Kidney (tissue), 13 donors: ENCODE measurements at regions not wholly inside any gene's neighbourhood (a gene's known extent, or its start where the extent isn't known, plus 50 kb on each side); places are given as distances from the start of the nearest gene placed in this dataset.
"Not testable (repeated sequence)": the region's sequence is repeated elsewhere in the genome, so short reads cannot be mapped to it uniquely, and the experiment has no call there.

ENCODE experiments used
- DNase-seq, 5 donors: peaks; one replicate each; pipeline ENCODE4 v3.0.0-alpha.2; 2013 to 2020
- FAIRE-seq: peaks from 2 replicates; lab custom pipeline; 2012; peaks lifted over from hg19 to GRCh38; lab: Jason Lieb, UNC
- H3K27ac ChIP-seq, 2 donors: one replicate each; pipeline ENCODE4 v1.7.0; 2013; ENCODE audit warnings: low read depth in 2 of 2, low read length in 2 of 2, inconsistent platforms in 1 of 2
- H3K27me3 ChIP-seq: one replicate; pipeline ENCODE4 v1.7.1; 2013; ENCODE audit warnings: low read length, inconsistent platforms; ENCODE audit not compliant: control insufficient read depth, insufficient read depth
- H3K36me3 ChIP-seq, 3 donors: one replicate each; pipeline versions ENCODE4 v1.7.0 to v1.7.1; 2013; ENCODE audit warnings: low read length in 3 of 3, control low read depth in 1 of 3, inconsistent platforms in 1 of 3; ENCODE audit not compliant: insufficient read depth in 3 of 3, control insufficient read depth in 2 of 3
- H3K4me1 ChIP-seq, 3 donors: one replicate each; pipeline versions ENCODE4 v1.7.0 to v1.7.1; 2013; ENCODE audit warnings: low read length in 3 of 3, inconsistent platforms in 1 of 3, low read depth in 1 of 3; ENCODE audit not compliant: control insufficient read depth in 2 of 3, insufficient read depth in 2 of 3
- H3K4me3 ChIP-seq, 3 donors: one replicate each; pipeline versions ENCODE4 v1.7.0 to v1.8.1; 2013; ENCODE audit warnings: low read length in 3 of 3, control low read depth in 1 of 3, inconsistent platforms in 1 of 3
- H3K9ac ChIP-seq, 3 donors: one replicate each; pipeline versions ENCODE4 v1.7.0 to v1.7.1; 2013; ENCODE audit warnings: low read length in 3 of 3, control low read depth in 1 of 3, inconsistent platforms in 1 of 3
- H3K9me3 ChIP-seq, 3 donors: one replicate each; pipeline versions ENCODE4 v1.7.0 to v1.7.1; 2013; ENCODE audit warnings: low read length in 3 of 3, control low read depth in 1 of 3, inconsistent platforms in 1 of 3; ENCODE audit not compliant: control insufficient read depth in 2 of 3, insufficient read depth in 1 of 3
- CTCF ChIP-seq: IDR thresholded peaks from 3 replicates; pipeline ENCODE4 v1.5.1; 2012; ENCODE audit warnings: mild to moderate bottlenecking, moderate library complexity, borderline replicate concordance; ENCODE audit not compliant: insufficient read depth; ENCODE audit errors: extremely low read depth
- intact Hi-C: fragments of 100-400 bp; cut with DNase I; formaldehyde crosslinking; loops from one replicate; pipeline ENCODE4 v1.11.1; 2022
- donor health status: control.
- donor health status: control.
- donor health status: control.
- donor health status: control.
- donor health status: control.
- donor health status: DM: yes; HTN: yes; CAD: no.
- donor health status: Normal renal cell carcinoma (clear cell type).

GRCh38 chr1:207251066-207251465 is 70.4 kb upstream of the CD55 start:
- Histone ChIP-seq H3K9ac (no peak overlapping the region), H3K9me3 (no peaks in the 10 kb centered on the region), H3K27me3 (no peaks in the 10 kb centered on the region), H3K4me3 (no peak overlapping the region), H3K27ac (no peak overlapping the region), H3K36me3 (no peaks in the 10 kb centered on the region), H3K4me1 (no peaks in the 10 kb centered on the region)
- DNase-seq (no peak), FAIRE-seq (no peak)
- intact Hi-C loops: no loop called here
- no peak for TF ChIP-seq CTCF

GRCh38 chr1:207256869-207257268 is 64.6 kb upstream of the CD55 start:
- Histone ChIP-seq H3K36me3 (no peaks in the 10 kb centered on the region), H3K4me1 (no peaks in the 10 kb centered on the region), H3K9me3 (no peaks in the 10 kb centered on the region), H3K4me3 (no peak overlapping the region), H3K27ac (no peak overlapping the region), H3K27me3 (no peaks in the 10 kb centered on the region), H3K9ac (no peak overlapping the region)
- FAIRE-seq (no peak), DNase-seq (no peak)
- intact Hi-C loops: no loop called here
- TF ChIP-seq CTCF: no peak

- Histone ChIP-seq H3K9ac (no peak overlapping the region), H3K9me3 (no peaks in the 10 kb centered on the region), H3K4me3 (no peak overlapping the region), H3K4me1 (no peaks in the 10 kb centered on the region), H3K27me3 (no peaks in the 10 kb centered on the region), H3K36me3 (no peaks in the 10 kb centered on the region), H3K27ac (no peak overlapping the region)
- TF ChIP-seq CTCF: peak; percentile 19
- DNase-seq: no peak
- no peak for FAIRE-seq
- intact Hi-C loops: no loop called here
Measured at GRCh38 chr1:207259391-207259790, 62.1 kb upstream of the CD55 start.

GRCh38 chr1:207261971-207262370 is 59.5 kb upstream of the CD55 start:
- no peak for FAIRE-seq
- intact Hi-C loops: no loop called here

GRCh38 chr1:207262891-207263290 is 58.6 kb upstream of the CD55 start:
- H3K4me3 ChIP-seq, H3K9ac ChIP-seq, DNase-seq, H3K4me1 ChIP-seq, H3K27me3 ChIP-seq, H3K27ac ChIP-seq, intact Hi-C loops, H3K36me3 ChIP-seq, H3K9me3 ChIP-seq, FAIRE-seq: not testable (repeated sequence)

More at GRCh38 chr1:207261971-207262370, 59.5 kb upstream of the CD55 start:
- Histone ChIP-seq H3K4me3 (no peak overlapping the region), H3K9me3 (no peaks in the 10 kb centered on the region), H3K9ac (no peak overlapping the region), H3K4me1 (no peaks in the 10 kb centered on the region), H3K36me3 (no peaks in the 10 kb centered on the region), H3K27me3 (no peaks in the 10 kb centered on the region), H3K27ac (no peak overlapping the region)
- no peak for DNase-seq
- no peak for TF ChIP-seq CTCF
